Fibroblast of villous mesenchyme (primary cell): ENCODE measurements at regions not wholly inside any gene's neighbourhood (a gene's known extent, or its start where the extent isn't known, plus 50 kb on each side); places are given as distances from the start of the nearest gene placed in this dataset.

Experiments
- DNase-seq: peaks from one replicate; pipeline ENCODE4 v3.0.0-alpha.2; 2010; ENCODE audit warnings: low read depth
- H3K4me3 ChIP-seq: 2 replicates; pipeline ENCODE4 v1.5.1; 2011; ENCODE audit warnings: low read depth, mild to moderate bottlenecking, low read length
- TF ChIP-seq, protein P1 (sequence below): IDR thresholded peaks from 2 replicates; pipeline ENCODE4 v1.5.1; 2012; ENCODE audit warnings: low read depth, mild to moderate bottlenecking, low read length; ENCODE audit not compliant: insufficient read depth

DNA sequence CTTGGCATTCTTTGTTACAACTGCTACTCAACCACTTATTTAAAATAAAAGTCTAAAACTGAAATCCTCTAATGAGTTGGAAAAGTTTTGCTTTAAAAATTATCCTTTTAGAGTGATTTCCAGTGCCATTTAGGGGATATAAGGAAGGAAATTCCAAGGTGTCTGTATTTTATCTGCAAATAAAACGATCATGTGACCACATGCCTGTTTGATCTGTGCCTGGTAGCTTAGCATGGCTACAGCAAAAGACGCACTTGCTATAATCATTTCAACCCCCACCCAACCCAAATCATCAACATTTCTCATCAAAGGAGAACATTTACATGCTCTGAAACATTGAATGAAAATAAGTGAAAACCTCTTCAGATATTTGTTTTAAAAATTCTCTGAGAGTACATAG is 615.1 kb downstream of the IRS1 start:
- TF ChIP-seq, protein P1, sequence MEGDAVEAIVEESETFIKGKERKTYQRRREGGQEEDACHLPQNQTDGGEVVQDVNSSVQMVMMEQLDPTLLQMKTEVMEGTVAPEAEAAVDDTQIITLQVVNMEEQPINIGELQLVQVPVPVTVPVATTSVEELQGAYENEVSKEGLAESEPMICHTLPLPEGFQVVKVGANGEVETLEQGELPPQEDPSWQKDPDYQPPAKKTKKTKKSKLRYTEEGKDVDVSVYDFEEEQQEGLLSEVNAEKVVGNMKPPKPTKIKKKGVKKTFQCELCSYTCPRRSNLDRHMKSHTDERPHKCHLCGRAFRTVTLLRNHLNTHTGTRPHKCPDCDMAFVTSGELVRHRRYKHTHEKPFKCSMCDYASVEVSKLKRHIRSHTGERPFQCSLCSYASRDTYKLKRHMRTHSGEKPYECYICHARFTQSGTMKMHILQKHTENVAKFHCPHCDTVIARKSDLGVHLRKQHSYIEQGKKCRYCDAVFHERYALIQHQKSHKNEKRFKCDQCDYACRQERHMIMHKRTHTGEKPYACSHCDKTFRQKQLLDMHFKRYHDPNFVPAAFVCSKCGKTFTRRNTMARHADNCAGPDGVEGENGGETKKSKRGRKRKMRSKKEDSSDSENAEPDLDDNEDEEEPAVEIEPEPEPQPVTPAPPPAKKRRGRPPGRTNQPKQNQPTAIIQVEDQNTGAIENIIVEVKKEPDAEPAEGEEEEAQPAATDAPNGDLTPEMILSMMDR, result no peak
- no peak for DNase-seq
- no peak overlapping the region for H3K4me3 ChIP-seq

DNA sequence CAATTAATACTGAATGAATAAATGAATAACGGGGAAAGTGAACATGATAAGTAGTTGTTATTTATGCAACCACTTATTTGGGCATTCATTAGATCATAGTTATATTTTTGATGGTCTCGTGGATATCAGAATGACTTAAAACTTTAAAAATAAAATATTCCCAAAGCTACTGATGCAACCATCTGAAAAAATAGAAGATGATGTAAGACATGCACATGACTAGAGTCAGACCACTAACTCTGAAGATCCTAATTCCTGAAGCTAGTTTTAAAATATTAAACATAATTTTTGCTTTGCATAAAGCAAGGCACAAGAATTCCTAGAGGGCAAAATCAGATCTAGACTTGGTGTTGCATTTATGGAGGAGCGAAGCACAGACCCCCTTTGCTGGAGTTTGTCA is 616.1 kb downstream of the IRS1 start:
- no peak overlapping the region for H3K4me3 ChIP-seq
- TF ChIP-seq, protein P1, result no peak
- DNase-seq, result peak; percentile 23

DNA sequence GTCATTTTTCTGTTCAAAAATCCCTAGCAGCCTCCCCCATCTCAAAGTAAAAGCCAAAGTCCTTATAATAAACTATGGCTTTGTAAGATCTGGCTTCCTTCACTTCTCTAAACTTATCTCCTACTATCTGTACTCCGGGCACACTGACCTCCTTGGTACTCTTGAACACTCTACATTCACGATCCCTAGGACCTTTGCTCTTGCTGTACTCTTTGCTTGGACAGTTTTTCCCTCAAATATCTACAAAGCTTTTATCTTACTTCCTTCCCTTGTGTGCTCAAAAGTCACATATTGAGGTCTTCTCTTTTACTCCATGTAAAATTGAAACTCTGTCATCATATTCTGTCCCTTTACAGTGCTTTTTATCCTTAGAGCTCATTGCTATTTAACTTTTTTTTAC is 616.6 kb downstream of the IRS1 start:
- no peak overlapping the region for H3K4me3 ChIP-seq
- no peak for DNase-seq
- TF ChIP-seq, protein P1, result no peak

DNA sequence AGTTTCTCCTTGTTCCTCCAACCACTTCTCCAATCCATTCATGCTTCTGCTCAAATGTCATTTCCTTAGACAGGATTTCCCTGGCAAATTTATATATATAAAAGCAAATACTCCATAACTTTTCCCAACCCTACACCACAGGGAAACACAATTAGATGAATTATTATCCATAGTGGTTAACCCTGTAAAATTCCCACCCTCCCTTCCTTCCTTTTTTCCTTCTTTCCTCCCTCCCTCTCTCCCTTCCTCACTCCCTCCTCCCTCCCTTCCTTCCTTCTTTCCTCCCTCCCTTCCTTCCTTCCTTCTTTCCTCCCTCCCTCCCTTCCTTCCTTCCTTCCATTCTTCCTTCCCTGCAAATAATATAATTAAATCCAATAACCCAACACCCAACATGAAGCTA is 617.7 kb downstream of the IRS1 start:
- DNase-seq, result no peak
- no peak overlapping the region for H3K4me3 ChIP-seq
- TF ChIP-seq, protein P1, result no peak

DNA sequence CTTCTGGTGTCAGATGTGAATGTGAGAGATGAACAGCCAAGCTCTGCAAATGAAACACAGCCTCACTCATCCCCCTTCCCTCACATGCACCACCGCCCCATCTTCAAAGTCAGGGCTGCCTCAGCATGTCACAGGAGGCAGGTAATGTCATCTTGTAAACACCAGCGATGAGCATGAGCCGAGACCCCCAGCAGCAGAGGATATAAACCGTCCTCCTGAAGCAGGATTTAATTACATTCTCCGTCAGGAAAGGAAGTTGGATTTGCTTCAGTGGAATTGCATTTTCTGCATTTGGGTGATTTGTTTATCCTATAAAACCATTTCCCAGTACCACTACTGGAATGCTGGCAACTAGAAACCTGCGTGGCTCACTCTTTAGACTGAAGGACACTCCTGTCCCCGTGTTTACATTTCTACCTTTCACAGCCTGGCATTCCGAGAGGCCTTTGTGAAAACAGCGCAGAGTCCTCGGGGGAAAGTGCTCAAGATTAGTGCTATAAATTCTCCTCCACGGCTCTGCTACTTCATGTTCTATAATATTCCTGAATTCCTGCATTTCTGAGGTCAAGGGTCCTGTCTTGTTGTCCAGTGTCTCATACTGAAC is 619.2 kb downstream of the IRS1 start:
- no peak for DNase-seq
- TF ChIP-seq, protein P1, result no peak
- no peak overlapping the region for H3K4me3 ChIP-seq

DNA sequence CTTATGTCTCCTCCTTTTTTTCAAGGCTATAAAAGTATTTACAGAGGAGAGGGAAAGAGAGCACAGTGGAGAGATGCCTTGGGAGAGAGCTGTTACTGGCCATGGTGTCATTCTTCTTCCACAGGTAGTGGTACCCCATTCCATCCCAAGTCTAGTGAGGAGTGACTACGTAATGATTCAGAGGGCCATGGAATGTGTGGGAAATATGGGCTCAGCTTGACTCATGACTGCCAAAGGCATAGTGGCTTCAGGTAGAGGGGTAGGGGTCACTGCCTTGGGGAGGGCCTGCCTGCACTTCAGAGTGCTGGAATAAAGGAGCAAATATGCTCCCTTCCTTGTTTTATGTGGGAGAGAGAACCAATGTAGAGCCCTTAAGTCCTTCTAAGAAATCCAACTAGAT is 620.6 kb downstream of the IRS1 start:
- no peak overlapping the region for H3K4me3 ChIP-seq
- DNase-seq, result no peak
- TF ChIP-seq, protein P1, result no peak
